Gastroesophageal sphincter (tissue), 3 donors: ENCODE measurements at regions not wholly inside any gene's neighbourhood (a gene's known extent, or its start where the extent isn't known, plus 50 kb on each side); places are given as distances from the start of the nearest gene placed in this dataset.

Source experiments
- POLR2A ChIP-seq, 2 donors: fragments of 450-650 bp; IDR thresholded peaks; one replicate each; pipeline ENCODE4 v1.6.1; 2017; ENCODE audit warnings: antibody characterized with exemption in 2 of 2, mild to moderate bottlenecking in 2 of 2, moderate library complexity in 1 of 2
- POLR2AphosphoS5 ChIP-seq: sonication (generic); formaldehyde crosslinking; IDR thresholded peaks from one replicate; pipeline ENCODE4 v1.6.1; 2017; ENCODE audit warnings: antibody characterized with exemption
- TF ChIP-seq, protein P1 (sequence below), 4 experiments: fragments of 200-600 bp in 2 of 4; fragments of 450-650 bp in 2 of 4; sonication (generic) in 1 of 4; IDR thresholded peaks; one replicate each; pipeline ENCODE4 v1.5.1; 2017 to 2019; ENCODE audit warnings: antibody characterized with exemption in 4 of 4, mild to moderate bottlenecking in 2 of 4, moderate library complexity in 2 of 4

GRCh38 chr10:129049501-129049900 is 417.5 kb upstream of the MGMT start:
- TF ChIP-seq, protein P1, sequence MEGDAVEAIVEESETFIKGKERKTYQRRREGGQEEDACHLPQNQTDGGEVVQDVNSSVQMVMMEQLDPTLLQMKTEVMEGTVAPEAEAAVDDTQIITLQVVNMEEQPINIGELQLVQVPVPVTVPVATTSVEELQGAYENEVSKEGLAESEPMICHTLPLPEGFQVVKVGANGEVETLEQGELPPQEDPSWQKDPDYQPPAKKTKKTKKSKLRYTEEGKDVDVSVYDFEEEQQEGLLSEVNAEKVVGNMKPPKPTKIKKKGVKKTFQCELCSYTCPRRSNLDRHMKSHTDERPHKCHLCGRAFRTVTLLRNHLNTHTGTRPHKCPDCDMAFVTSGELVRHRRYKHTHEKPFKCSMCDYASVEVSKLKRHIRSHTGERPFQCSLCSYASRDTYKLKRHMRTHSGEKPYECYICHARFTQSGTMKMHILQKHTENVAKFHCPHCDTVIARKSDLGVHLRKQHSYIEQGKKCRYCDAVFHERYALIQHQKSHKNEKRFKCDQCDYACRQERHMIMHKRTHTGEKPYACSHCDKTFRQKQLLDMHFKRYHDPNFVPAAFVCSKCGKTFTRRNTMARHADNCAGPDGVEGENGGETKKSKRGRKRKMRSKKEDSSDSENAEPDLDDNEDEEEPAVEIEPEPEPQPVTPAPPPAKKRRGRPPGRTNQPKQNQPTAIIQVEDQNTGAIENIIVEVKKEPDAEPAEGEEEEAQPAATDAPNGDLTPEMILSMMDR (IDR thresholded peaks at IDR 0.05) = no peak
- TF ChIP-seq POLR2AphosphoS5 = no peak
- no peak for TF ChIP-seq POLR2A (IDR thresholded peaks at IDR 0.05)
